ENCODE measurements at regions not wholly inside any gene's neighbourhood (a gene's known extent, or its start where the extent isn't known, plus 50 kb on each side); places are given as distances from the start of the nearest gene placed in this dataset.

GRCh38 chr14:28820677-28821076, 54.1 kb downstream of the FOXG1 start:
- H3K4me2 ChIP-seq = no peak overlapping the region
- ATAC-seq (no peak), FAIRE-seq (no peak), DNase-seq (ENCODE audit: low read depth in 1 of 2, low spot score in 1 of 2) (no peak)
- 19% methylated on average over 1 of the region's 1 CpG for whole genome bisulfite sequencing (ENCODE audit: missing lambda C conversion rate)
- CTCF ChIA-PET = no interaction called here
- H3K27ac ChIP-seq = no peak overlapping the region
- no peak overlapping the region for H3K4me3 ChIP-seq
- POLR2A ChIA-PET = no interaction called here
- TF ChIP-seq BCL3 (IDR thresholded peaks at IDR 0.05) = no peak
- peaks cover 8% of the 10 kb centered on the region; the same call in 2 of the 3 replicates for H3K9me3 ChIP-seq
- no peaks in the 10 kb centered on the region for H3K4me1 ChIP-seq

- POLR2A ChIA-PET = no interaction called here
- DNase-seq (ENCODE audit: low read depth in 1 of 2, low spot score in 1 of 2) (no peak), FAIRE-seq (no peak), ATAC-seq (no peak)
- Histone ChIP-seq H3K27ac (no peak overlapping the region), H3K4me3 (no peak overlapping the region), H3K4me2 (no peak overlapping the region), H3K9me3 (peaks cover 8% of the 10 kb centered on the region; the same call in 2 of the 3 replicates), H3K4me1 (no peaks in the 10 kb centered on the region)
- CTCF ChIA-PET = no interaction called here
- no peak for TF ChIP-seq EHMT2 (IDR thresholded peaks at IDR 0.05; ENCODE audit: low read depth)
- TF ChIP-seq MAZ (IDR thresholded peaks at IDR 0.05; ENCODE audit: borderline replicate concordance, low read depth, low read length) = no peak
- no peak for TF ChIP-seq MAFK (IDR thresholded peaks at IDR 0.05; ENCODE audit: partially characterized antibody)
- TF ChIP-seq RARB (CRISPR knock-in tag; IDR thresholded peaks at IDR 0.05) = no peak
- no peak for TF ChIP-seq POLR2AphosphoS2 (conservative IDR thresholded peaks at IDR 0.05; ENCODE audit: low read length)
- TF ChIP-seq ZNF302 (CRISPR knock-in tag; IDR thresholded peaks at IDR 0.05) = no peak
- no peak for TF ChIP-seq FOSL2 (IDR thresholded peaks at IDR 0.05)
- no peak for TF ChIP-seq FOSL2 (CRISPR knock-in tag; IDR thresholded peaks at IDR 0.05)
- TF ChIP-seq PHF8 (IDR thresholded peaks at IDR 0.05; ENCODE audit: borderline replicate concordance, low read depth) = no peak
- no peak for TF ChIP-seq HDAC2 (IDR thresholded peaks at IDR 0.05)
- TF ChIP-seq KDM1A (IDR thresholded peaks at IDR 0.05; ENCODE audit: low read depth) = no peak
- no peak for TF ChIP-seq ZC3H11A (IDR thresholded peaks at IDR 0.05)
- no peak for TF ChIP-seq ZFP36 (IDR thresholded peaks at IDR 0.05; ENCODE audit: borderline replicate concordance, partially characterized antibody)
- TF ChIP-seq RAD21 (conservative IDR thresholded peaks at IDR 0.05 in 1 of 2, IDR thresholded peaks at IDR 0.05 in 1 of 2) = no peak
- no peak for TF ChIP-seq TP53 (CRISPR knock-in tag; IDR thresholded peaks at IDR 0.05)
- no peak for TF ChIP-seq MYC (IDR thresholded peaks at IDR 0.05; ENCODE audit: borderline replicate concordance, low read length)
- TF ChIP-seq FOXS1 (CRISPR knock-in tag; IDR thresholded peaks at IDR 0.05) = no peak
- no peak for TF ChIP-seq JUNB (IDR thresholded peaks at IDR 0.05)
- TF ChIP-seq BCL3 (IDR thresholded peaks at IDR 0.05) = no peak
Observed at GRCh38 chr14:28821993-28822392, 55.4 kb downstream of the FOXG1 start.

GRCh38 chr14:28823245-28823644, 56.7 kb downstream of the FOXG1 start:
- no peak for TF ChIP-seq HOXB13 (CRISPR knock-in tag; IDR thresholded peaks at IDR 0.05; ENCODE audit: low read depth)
- no peak for TF ChIP-seq ESRRA (IDR thresholded peaks at IDR 0.05; ENCODE audit: borderline replicate concordance, low read length)
- TF ChIP-seq POLR2AphosphoS2 (conservative IDR thresholded peaks at IDR 0.05; ENCODE audit: low read length) = no peak
- TF ChIP-seq ZSCAN20 (CRISPR knock-in tag; IDR thresholded peaks at IDR 0.05) = no peak
- TF ChIP-seq PHF8 (IDR thresholded peaks at IDR 0.05; ENCODE audit: borderline replicate concordance, low read depth) = no peak
- no peak for TF ChIP-seq TFCP2L1 (CRISPR knock-in tag; IDR thresholded peaks at IDR 0.05)
- ChIA-PET POLR2A (no interaction called here), CTCF (no interaction called here)
- H3K4me3 ChIP-seq = no peak overlapping the region
- FAIRE-seq = no peak
- H3K4me2 ChIP-seq = no peak overlapping the region
- no peaks in the 10 kb centered on the region for H3K4me1 ChIP-seq
- ATAC-seq = no peak
- WGBS (ENCODE audit: missing lambda C conversion rate) = 3% methylated on average over 1 of the region's 1 CpG
- H3K9me3 ChIP-seq = peaks cover 8% of the 10 kb centered on the region; the same call in 2 of the 3 replicates
- H3K27ac ChIP-seq = no peak overlapping the region
- DNase-seq (ENCODE audit: low read depth in 1 of 2, low spot score in 1 of 2) = no peak

All from A549 (cell line).